Calu3 (cell line): ENCODE measurements at regions not wholly inside any gene's neighbourhood (a gene's known extent, or its start where the extent isn't known, plus 50 kb on each side); places are given as distances from the start of the nearest gene placed in this dataset.

ENCODE experiments used
- BruUV-seq: library from RNA; stranded (reverse); fragments of 400-500 nt; replicated peaks from 2 replicates; lab custom pipeline; 2021; lab: Mats Ljungman, UMichigan
- CTCF ChIA-PET: fragments of 300-600 bp; sonication (Branson Sonifier 250); formaldehyde crosslinking; loops from one replicate; lab custom pipeline; 2022; ENCODE audit warnings: antibody characterized with exemption; lab: Charles Lee
- DNase-seq: peaks from one replicate; pipeline ENCODE4 v3.0.0; 2022
- H3K27ac Mint-ChIP-seq: one replicate; pipeline ENCODE4 v1.8.0; 2022; ENCODE audit warnings: mixed read lengths; ENCODE audit not compliant: unreplicated experiment
- H3K27me3 Mint-ChIP-seq: one replicate; pipeline ENCODE4 v1.8.0; 2022; ENCODE audit warnings: mixed read lengths; ENCODE audit not compliant: unreplicated experiment
- H3K36me3 Mint-ChIP-seq: one replicate; pipeline ENCODE4 v1.8.0; 2022; ENCODE audit warnings: mild to moderate bottlenecking, moderate library complexity, mixed read lengths; ENCODE audit not compliant: insufficient read depth, unreplicated experiment
- H3K4me1 Mint-ChIP-seq: one replicate; pipeline ENCODE4 v1.8.0; 2022; ENCODE audit warnings: mild to moderate bottlenecking, low read depth, mixed read lengths; ENCODE audit not compliant: unreplicated experiment
- H3K4me3 Mint-ChIP-seq: one replicate; pipeline ENCODE4 v1.8.0; 2022; ENCODE audit warnings: mild to moderate bottlenecking, low read depth, moderate library complexity, mixed read lengths; ENCODE audit not compliant: unreplicated experiment
- H3K9me3 Mint-ChIP-seq: one replicate; pipeline ENCODE4 v1.8.0; 2022; ENCODE audit warnings: low read depth, mixed read lengths; ENCODE audit not compliant: unreplicated experiment
- CTCF ChIP-seq: fragments of 200-600 bp; IDR thresholded peaks from one replicate; pipeline ENCODE4 v1.8.0; 2022; ENCODE audit warnings: antibody characterized with exemption; ENCODE audit not compliant: unreplicated experiment
- intact Hi-C: fragments of 100-400 bp; cut with micrococcal nuclease; formaldehyde crosslinking; loops from one replicate; pipeline ENCODE4 v1.10.0; 2022; ENCODE audit not compliant: unreplicated experiment

- no TSS peak for BruUV-seq
- intact Hi-C loops: no loop called here
- Mint-ChIP-seq H3K27me3 (peaks cover 13% of the 10 kb centered on the region), H3K27ac (no peak overlapping the region), H3K4me3 (no peak overlapping the region), H3K36me3 (no peaks in the 10 kb centered on the region), H3K9me3 (no peaks in the 10 kb centered on the region), H3K4me1 (no peaks in the 10 kb centered on the region)
- no peak for TF ChIP-seq CTCF
- DNase-seq: no peak
- CTCF ChIA-PET: no interaction called here
Measured at GRCh38 chr9:120315154-120315553, 264.8 kb downstream of the CDK5RAP2 start.

- Mint-ChIP-seq H3K27me3 (peaks cover 18% of the 10 kb centered on the region), H3K4me1 (no peaks in the 10 kb centered on the region), H3K9me3 (no peaks in the 10 kb centered on the region), H3K36me3 (no peaks in the 10 kb centered on the region), H3K27ac (no peak overlapping the region), H3K4me3 (no peak overlapping the region)
- intact Hi-C loops: no loop called here
- BruUV-seq: no TSS peak
- DNase-seq: no peak
- CTCF ChIA-PET: no interaction called here
- TF ChIP-seq CTCF: no peak
Measured at GRCh38 chr9:120312031-120312430, 267.9 kb downstream of the CDK5RAP2 start.

GRCh38 chr9:120310035-120310434 is 269.9 kb downstream of the CDK5RAP2 start:
- no peak overlapping the region for H3K4me3 Mint-ChIP-seq
- no peaks in the 10 kb centered on the region for H3K4me1 Mint-ChIP-seq
- no peaks in the 10 kb centered on the region for H3K36me3 Mint-ChIP-seq
- H3K9me3 Mint-ChIP-seq: no peaks in the 10 kb centered on the region
- peaks cover 26% of the 10 kb centered on the region for H3K27me3 Mint-ChIP-seq
- no peak for TF ChIP-seq CTCF
- no peak overlapping the region for H3K27ac Mint-ChIP-seq
- no peak for DNase-seq
- intact Hi-C loops: no loop called here
- BruUV-seq: no TSS peak
- CTCF ChIA-PET: no interaction called here

DNA sequence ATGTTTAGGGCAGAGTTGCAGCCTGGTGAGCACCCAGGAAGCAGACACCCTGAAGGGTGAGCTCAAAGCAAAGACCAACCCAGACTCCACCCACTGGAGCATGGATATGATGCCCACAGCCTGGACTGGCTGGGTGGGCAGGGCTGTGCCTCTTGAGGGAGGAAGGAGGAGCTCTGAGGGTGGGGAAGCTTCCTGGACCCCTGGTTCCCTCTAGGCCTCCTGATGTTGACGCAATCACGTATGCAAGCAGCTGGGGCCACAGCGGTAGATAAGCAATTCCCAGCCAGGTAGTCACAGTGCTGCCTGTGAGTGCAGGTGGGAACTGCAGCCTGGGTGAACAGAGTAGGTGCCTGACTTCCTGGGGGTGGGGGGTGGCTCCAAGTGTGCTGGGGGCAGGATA is 271.5 kb downstream of the CDK5RAP2 start:
- CTCF ChIA-PET: no interaction called here
- Mint-ChIP-seq H3K27me3 (peaks cover 26% of the 10 kb centered on the region), H3K36me3 (no peaks in the 10 kb centered on the region), H3K4me1 (no peaks in the 10 kb centered on the region), H3K27ac (no peak overlapping the region), H3K4me3 (no peak overlapping the region), H3K9me3 (no peaks in the 10 kb centered on the region)
- intact Hi-C loops: no loop called here
- no peak for DNase-seq
- BruUV-seq: no TSS peak
- TF ChIP-seq CTCF: no peak
